Neutrophil (primary cell): ENCODE measurements at regions not wholly inside any gene's neighbourhood (a gene's known extent, or its start where the extent isn't known, plus 50 kb on each side); places are given as distances from the start of the nearest gene placed in this dataset.

Source experiments
- H3K27ac ChIP-seq: fragments of 200-600 bp; sonication (generic); 2 replicates; pipeline ENCODE4 v1.5.1; 2016; ENCODE audit warnings: mild to moderate bottlenecking, moderate library complexity
- H3K27me3 ChIP-seq: fragments of 200-600 bp; sonication (generic); 2 replicates; pipeline ENCODE4 v1.6.0; 2016; ENCODE audit warnings: mild to moderate bottlenecking
- H3K36me3 ChIP-seq: fragments of 200-600 bp; sonication (generic); 2 replicates; pipeline ENCODE4 v1.5.1; 2017
- H3K4me1 ChIP-seq, 2 experiments: fragments of 200-600 bp in 1 of 2; sonication (generic) in 1 of 2; 1 replicate in 1 of 2; 2 replicates in 1 of 2; pipeline versions ENCODE4 v1.5.1 to v1.6.1; 2013 to 2016; ENCODE audit warnings: low read depth in 1 of 2, low read length in 1 of 2, mild to moderate bottlenecking in 1 of 2, moderate library complexity in 1 of 2; ENCODE audit not compliant: control insufficient read depth in 1 of 2, insufficient read depth in 1 of 2
- H3K4me3 ChIP-seq, 2 experiments: fragments of 200-600 bp in 1 of 2; sonication (generic) in 1 of 2; 1 replicate in 1 of 2; 2 replicates in 1 of 2; pipeline ENCODE4 v1.5.1; 2013 to 2016; ENCODE audit warnings: low read depth in 1 of 2, low read length in 1 of 2, mild to moderate bottlenecking in 1 of 2, moderate library complexity in 1 of 2
- H3K9me3 ChIP-seq: fragments of 200-600 bp; sonication (generic); 2 replicates; pipeline ENCODE4 v1.5.1; 2016
- CTCF ChIP-seq: fragments of 200-600 bp; sonication (generic); IDR thresholded peaks from 2 replicates; pipeline ENCODE4 v1.5.1; 2016; ENCODE audit warnings: antibody characterized with exemption

GRCh38 chr2:198309081-198309480, 504.7 kb downstream of the PLCL1 start:
- peaks cover 44% of the 10 kb centered on the region for H3K27me3 ChIP-seq
- no peaks in the 10 kb centered on the region for H3K36me3 ChIP-seq
- no peaks in the 10 kb centered on the region for H3K4me1 ChIP-seq
- H3K9me3 ChIP-seq = no peaks in the 10 kb centered on the region
- no peak overlapping the region for H3K27ac ChIP-seq
- no peak for TF ChIP-seq CTCF
- H3K4me3 ChIP-seq = no peak overlapping the region

GRCh38 chr2:198308368-198308767, 504.0 kb downstream of the PLCL1 start:
- Histone ChIP-seq H3K4me3 (no peak overlapping the region), H3K36me3 (no peaks in the 10 kb centered on the region), H3K27ac (no peak overlapping the region), H3K27me3 (peaks cover 40% of the 10 kb centered on the region), H3K9me3 (no peaks in the 10 kb centered on the region), H3K4me1 (no peaks in the 10 kb centered on the region)
- TF ChIP-seq CTCF = no peak

GRCh38 chr2:198307093-198307492, 502.7 kb downstream of the PLCL1 start:
- Histone ChIP-seq H3K9me3 (no peaks in the 10 kb centered on the region), H3K4me1 (no peaks in the 10 kb centered on the region), H3K27me3 (peaks cover 40% of the 10 kb centered on the region), H3K36me3 (no peaks in the 10 kb centered on the region), H3K27ac (no peak overlapping the region), H3K4me3 (no peak overlapping the region)
- TF ChIP-seq CTCF = no peak

- TF ChIP-seq CTCF = no peak
- H3K9me3 ChIP-seq = no peaks in the 10 kb centered on the region
- H3K36me3 ChIP-seq = no peaks in the 10 kb centered on the region
- no peak overlapping the region for H3K4me3 ChIP-seq
- no peaks in the 10 kb centered on the region for H3K4me1 ChIP-seq
- peaks cover 36% of the 10 kb centered on the region for H3K27me3 ChIP-seq
- no peak overlapping the region for H3K27ac ChIP-seq
These were observed 500.5 kb downstream of the PLCL1 start for GRCh38 chr2:198304859-198305258.

GRCh38 chr2:198297350-198297749, 493.0 kb downstream of the PLCL1 start:
- H3K4me1 ChIP-seq = no peaks in the 10 kb centered on the region
- H3K9me3 ChIP-seq = no peaks in the 10 kb centered on the region
- peaks cover 13% of the 10 kb centered on the region for H3K27me3 ChIP-seq
- H3K4me3 ChIP-seq = no peak overlapping the region
- no peaks in the 10 kb centered on the region for H3K36me3 ChIP-seq
- H3K27ac ChIP-seq = no peak overlapping the region
- TF ChIP-seq CTCF = no peak

- Histone ChIP-seq H3K9me3 (no peaks in the 10 kb centered on the region), H3K27me3 (peaks cover 7% of the 10 kb centered on the region), H3K4me3 (no peak overlapping the region), H3K27ac (no peak overlapping the region), H3K36me3 (no peaks in the 10 kb centered on the region), H3K4me1 (no peaks in the 10 kb centered on the region)
- TF ChIP-seq CTCF = peak; percentile 67
These were observed 492.4 kb downstream of the PLCL1 start for GRCh38 chr2:198296665-198297308.
